ENCODE measurements at regions not wholly inside any gene's neighbourhood (a gene's known extent, or its start where the extent isn't known, plus 50 kb on each side); places are given as distances from the start of the nearest gene placed in this dataset.

DNA sequence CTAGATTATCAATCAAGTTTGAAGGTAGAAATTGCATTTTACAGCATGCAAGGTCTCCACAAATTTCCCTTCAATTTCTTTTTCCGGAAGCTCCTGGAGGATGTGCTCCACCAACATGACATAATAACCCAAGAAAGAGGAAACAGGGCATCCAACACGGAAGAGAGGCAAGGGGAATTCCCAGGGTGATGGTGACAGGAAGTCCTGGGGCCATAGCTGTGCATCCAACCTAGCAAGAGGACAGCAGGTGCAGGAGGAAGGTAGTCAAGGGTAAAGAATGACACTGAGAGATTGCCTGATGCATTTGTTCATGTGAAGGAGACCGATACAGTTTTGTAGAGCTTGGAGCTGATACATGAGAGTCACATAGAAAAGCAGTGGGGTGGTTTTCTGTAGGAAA, 115.7 kb upstream of the LSM6 start:
- TF ChIP-seq EP300 (IDR thresholded peaks at IDR 0.05) = no peak
- TF ChIP-seq, protein P1, sequence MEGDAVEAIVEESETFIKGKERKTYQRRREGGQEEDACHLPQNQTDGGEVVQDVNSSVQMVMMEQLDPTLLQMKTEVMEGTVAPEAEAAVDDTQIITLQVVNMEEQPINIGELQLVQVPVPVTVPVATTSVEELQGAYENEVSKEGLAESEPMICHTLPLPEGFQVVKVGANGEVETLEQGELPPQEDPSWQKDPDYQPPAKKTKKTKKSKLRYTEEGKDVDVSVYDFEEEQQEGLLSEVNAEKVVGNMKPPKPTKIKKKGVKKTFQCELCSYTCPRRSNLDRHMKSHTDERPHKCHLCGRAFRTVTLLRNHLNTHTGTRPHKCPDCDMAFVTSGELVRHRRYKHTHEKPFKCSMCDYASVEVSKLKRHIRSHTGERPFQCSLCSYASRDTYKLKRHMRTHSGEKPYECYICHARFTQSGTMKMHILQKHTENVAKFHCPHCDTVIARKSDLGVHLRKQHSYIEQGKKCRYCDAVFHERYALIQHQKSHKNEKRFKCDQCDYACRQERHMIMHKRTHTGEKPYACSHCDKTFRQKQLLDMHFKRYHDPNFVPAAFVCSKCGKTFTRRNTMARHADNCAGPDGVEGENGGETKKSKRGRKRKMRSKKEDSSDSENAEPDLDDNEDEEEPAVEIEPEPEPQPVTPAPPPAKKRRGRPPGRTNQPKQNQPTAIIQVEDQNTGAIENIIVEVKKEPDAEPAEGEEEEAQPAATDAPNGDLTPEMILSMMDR (IDR thresholded peaks at IDR 0.05) = no peak
- TF ChIP-seq POLR2A (IDR thresholded peaks at IDR 0.05) = no peak

All from tibial nerve (tissue), 4 donors.